Right atrium auricular region (tissue), 2 donors: ENCODE measurements at regions not wholly inside any gene's neighbourhood (a gene's known extent, or its start where the extent isn't known, plus 50 kb on each side); places are given as distances from the start of the nearest gene placed in this dataset.

Experiments used
- DNase-seq: peaks from one replicate; pipeline ENCODE4 v3.0.0-alpha.2; 2019; ENCODE audit warnings: low spot score
- H3K27ac ChIP-seq, 2 donors: fragments of 200-600 bp; sonication (generic); 1 replicate in 1 of 2; 2 replicates in 1 of 2; pipeline ENCODE4 v1.5.1; 2016 to 2019
- H3K27me3 ChIP-seq, 2 donors: fragments of 200-600 bp; sonication (generic); one replicate each; pipeline versions ENCODE4 v1.5.1 to v1.6.0; 2017 to 2019
- H3K36me3 ChIP-seq: fragments of 200-600 bp; sonication (generic); one replicate; pipeline ENCODE4 v1.5.1; 2016
- H3K4me1 ChIP-seq, 2 donors: fragments of 200-600 bp; sonication (generic); one replicate each; pipeline versions ENCODE4 v1.5.1 to v1.6.0; 2017 to 2019
- H3K4me3 ChIP-seq, 2 donors: fragments of 200-600 bp; sonication (generic); 1 replicate in 1 of 2; 2 replicates in 1 of 2; pipeline ENCODE4 v1.5.1; 2017 to 2019; ENCODE audit warnings: mild to moderate bottlenecking in 1 of 2, moderate library complexity in 1 of 2
- H3K9me3 ChIP-seq, 2 donors: fragments of 200-600 bp; sonication (generic); one replicate each; pipeline ENCODE4 v1.5.1; 2019
- CTCF ChIP-seq, 2 donors: fragments of 200-600 bp; sonication (generic); IDR thresholded peaks; one replicate each; pipeline ENCODE4 v1.5.1; 2019; ENCODE audit warnings: antibody characterized with exemption in 2 of 2

GRCh38 chr3:115381931-115382330, 234.8 kb upstream of the ZBTB20 start:
- H3K9me3 ChIP-seq = no peaks in the 10 kb centered on the region
- H3K4me3 ChIP-seq = no peak overlapping the region
- DNase-seq = no peak
- no peak for TF ChIP-seq CTCF (IDR thresholded peaks at IDR 0.05)
- peak overlapping the region; percentile 35 to 81 for H3K27ac ChIP-seq
- peaks cover 0 to 7% of the 10 kb centered on the region in 2 donors for H3K4me1 ChIP-seq
- H3K27me3 ChIP-seq = no peaks in the 10 kb centered on the region
- H3K36me3 ChIP-seq = no peaks in the 10 kb centered on the region

- Histone ChIP-seq H3K36me3 (no peaks in the 10 kb centered on the region), H3K4me3 (no peak overlapping the region), H3K4me1 (peaks cover 0 to 25% of the 10 kb centered on the region in 2 donors), H3K9me3 (no peaks in the 10 kb centered on the region), H3K27me3 (no peaks in the 10 kb centered on the region), H3K27ac (no peak overlapping the region)
- TF ChIP-seq CTCF (IDR thresholded peaks at IDR 0.05) = no peak
- DNase-seq = no peak
These were observed 237.3 kb upstream of the ZBTB20 start for GRCh38 chr3:115384381-115384780.

GRCh38 chr3:115385774-115386730, 237.3 kb upstream of the GAP43 start:
- Histone ChIP-seq H3K9me3 (no peaks in the 10 kb centered on the region), H3K4me3 (no peak overlapping the region), H3K27ac (no peak overlapping the region), H3K36me3 (no peaks in the 10 kb centered on the region), H3K4me1 (peaks cover 0 to 25% of the 10 kb centered on the region in 2 donors), H3K27me3 (no peaks in the 10 kb centered on the region)
- DNase-seq = no peak
- TF ChIP-seq CTCF (IDR thresholded peaks at IDR 0.05) = no peak

GRCh38 chr3:115388166-115388565, 235.1 kb upstream of the GAP43 start:
- peak overlapping the region; percentile 39 to 78 for H3K27ac ChIP-seq
- TF ChIP-seq CTCF (IDR thresholded peaks at IDR 0.05) = no peak
- DNase-seq = no peak

GRCh38 chr3:115388811-115389210, 234.5 kb upstream of the GAP43 start:
- H3K4me3 ChIP-seq = no peak overlapping the region
- no peak for TF ChIP-seq CTCF (IDR thresholded peaks at IDR 0.05)
- peaks cover 0 to 18% of the 10 kb centered on the region in 2 donors for H3K4me1 ChIP-seq
- no peaks in the 10 kb centered on the region for H3K27me3 ChIP-seq
- H3K9me3 ChIP-seq = no peaks in the 10 kb centered on the region
- no peak for DNase-seq
- H3K36me3 ChIP-seq = no peaks in the 10 kb centered on the region
- H3K27ac ChIP-seq = peak overlapping the region; percentile 39 to 78

More at GRCh38 chr3:115388166-115388565, 235.1 kb upstream of the GAP43 start:
- Histone ChIP-seq H3K4me1 (peaks cover 0 to 18% of the 10 kb centered on the region in 2 donors), H3K9me3 (no peaks in the 10 kb centered on the region), H3K4me3 (no peak overlapping the region), H3K36me3 (no peaks in the 10 kb centered on the region), H3K27me3 (no peaks in the 10 kb centered on the region)
